Brain microvascular endothelial cell (primary cell): ENCODE measurements at regions not wholly inside any gene's neighbourhood (a gene's known extent, or its start where the extent isn't known, plus 50 kb on each side); places are given as distances from the start of the nearest gene placed in this dataset.
A peak's percentile ranks its signal among the peaks of the same experiment; 100 is the strongest.

Experiments
- DNase-seq: peaks from one replicate; pipeline ENCODE4 v3.0.0-alpha.2; 2020
- H3K27ac ChIP-seq: fragments of 250-450 bp; sonication (Bioruptor Pico); 2 replicates; pipeline ENCODE4 v1.5.1; 2020; ENCODE audit warnings: mild to moderate bottlenecking, moderate library complexity
- H3K27me3 ChIP-seq: fragments of 250-450 bp; sonication (Bioruptor Pico); replicated peaks from 2 replicates; pipeline ENCODE4 v1.5.1; 2020; ENCODE audit warnings: mild to moderate bottlenecking
- H3K36me3 ChIP-seq: fragments of 250-450 bp; sonication (Bioruptor Pico); replicated peaks from 2 replicates; pipeline ENCODE4 v1.5.1; 2020; ENCODE audit warnings: mild to moderate bottlenecking
- H3K4me3 ChIP-seq: 2 replicates; pipeline ENCODE4 v1.5.1; 2011; ENCODE audit warnings: low read depth, mild to moderate bottlenecking, control low read depth, low read length, moderate library complexity
- in situ Hi-C: cut with HindIII; loops from 2 replicates; pipeline ENCODE4 v1.10.0; 2017; ENCODE audit warnings: low sequenced_read_pairs, low pct_ligation_motif_present
- TF ChIP-seq, protein P1 (sequence below): IDR thresholded peaks from 2 replicates; pipeline ENCODE4 v1.5.1; 2011; ENCODE audit warnings: low read depth, mild to moderate bottlenecking, moderate library complexity, low read length, control low read depth, inconsistent platforms; ENCODE audit errors: missing control alignments

DNA sequence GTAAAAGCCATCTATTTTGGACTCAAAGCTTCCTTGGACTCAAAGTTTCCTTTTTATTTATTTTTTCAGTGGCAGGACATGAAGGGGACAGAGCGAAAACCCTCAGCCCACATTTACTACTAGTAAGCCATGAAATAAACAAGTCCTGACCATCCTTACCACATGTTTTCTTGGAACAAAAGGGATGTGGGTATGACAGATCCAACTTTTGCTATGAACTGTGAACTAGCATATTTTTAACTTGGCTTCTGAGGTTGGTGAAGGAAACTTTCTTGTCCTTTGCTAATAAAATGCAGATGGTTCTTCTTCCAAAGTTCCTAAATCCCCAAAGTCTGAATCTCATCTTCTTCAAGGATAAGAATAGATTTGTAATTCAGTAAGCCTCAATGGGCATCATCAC is 122.7 kb upstream of the TNC start:
- Histone ChIP-seq H3K36me3 (no peaks in the 10 kb centered on the region), H3K4me3 (no peak overlapping the region), H3K27ac (no peak overlapping the region), H3K27me3 (no peaks in the 10 kb centered on the region)
- TF ChIP-seq, protein P1, sequence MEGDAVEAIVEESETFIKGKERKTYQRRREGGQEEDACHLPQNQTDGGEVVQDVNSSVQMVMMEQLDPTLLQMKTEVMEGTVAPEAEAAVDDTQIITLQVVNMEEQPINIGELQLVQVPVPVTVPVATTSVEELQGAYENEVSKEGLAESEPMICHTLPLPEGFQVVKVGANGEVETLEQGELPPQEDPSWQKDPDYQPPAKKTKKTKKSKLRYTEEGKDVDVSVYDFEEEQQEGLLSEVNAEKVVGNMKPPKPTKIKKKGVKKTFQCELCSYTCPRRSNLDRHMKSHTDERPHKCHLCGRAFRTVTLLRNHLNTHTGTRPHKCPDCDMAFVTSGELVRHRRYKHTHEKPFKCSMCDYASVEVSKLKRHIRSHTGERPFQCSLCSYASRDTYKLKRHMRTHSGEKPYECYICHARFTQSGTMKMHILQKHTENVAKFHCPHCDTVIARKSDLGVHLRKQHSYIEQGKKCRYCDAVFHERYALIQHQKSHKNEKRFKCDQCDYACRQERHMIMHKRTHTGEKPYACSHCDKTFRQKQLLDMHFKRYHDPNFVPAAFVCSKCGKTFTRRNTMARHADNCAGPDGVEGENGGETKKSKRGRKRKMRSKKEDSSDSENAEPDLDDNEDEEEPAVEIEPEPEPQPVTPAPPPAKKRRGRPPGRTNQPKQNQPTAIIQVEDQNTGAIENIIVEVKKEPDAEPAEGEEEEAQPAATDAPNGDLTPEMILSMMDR = no peak
- DNase-seq = no peak
- in situ Hi-C loops = no loop called here

- no peaks in the 10 kb centered on the region for H3K36me3 ChIP-seq
- DNase-seq = no peak
- TF ChIP-seq, protein P1 = no peak
- in situ Hi-C loops = no loop called here
- H3K27ac ChIP-seq = no peak overlapping the region
- no peak overlapping the region for H3K4me3 ChIP-seq
- H3K27me3 ChIP-seq = no peaks in the 10 kb centered on the region
Measured at GRCh38 chr9:115241641-115242040, 123.7 kb upstream of the TNC start.

GRCh38 chr9:115249488-115249887 is 131.5 kb upstream of the TNC start:
- TF ChIP-seq, protein P1 = no peak
- in situ Hi-C loops = no loop called here
- no peak overlapping the region for H3K27ac ChIP-seq

DNA sequence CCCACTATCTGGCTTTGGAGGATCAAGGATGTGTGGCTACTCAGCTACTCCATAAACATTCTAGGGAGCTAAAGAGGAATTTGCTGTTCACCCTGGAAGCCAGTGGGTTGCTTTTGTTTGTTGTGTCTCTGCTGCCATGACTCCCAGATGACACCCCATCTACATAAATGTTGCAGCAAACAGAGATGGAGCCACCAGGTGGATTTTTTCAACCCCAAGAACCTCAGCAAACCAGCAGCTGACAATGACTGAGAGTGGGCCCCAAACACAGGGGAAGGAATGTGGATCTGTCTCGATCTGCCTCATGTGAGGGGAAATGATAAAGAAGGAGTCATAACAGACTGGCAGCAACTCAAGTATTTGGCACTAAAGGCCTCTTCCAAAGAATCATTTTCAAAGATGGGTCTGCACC is 132.7 kb upstream of the TNC start:
- no peak overlapping the region for H3K4me3 ChIP-seq
- in situ Hi-C loops = no loop called here
- no peaks in the 10 kb centered on the region for H3K27me3 ChIP-seq
- H3K27ac ChIP-seq = peak overlapping the region; percentile 73
- H3K36me3 ChIP-seq = no peaks in the 10 kb centered on the region
- TF ChIP-seq, protein P1 = peak; percentile 22
- DNase-seq = peak; percentile 95

More at GRCh38 chr9:115249488-115249887, 131.5 kb upstream of the TNC start:
- Histone ChIP-seq H3K27me3 (no peaks in the 10 kb centered on the region), H3K4me3 (no peak overlapping the region), H3K36me3 (no peaks in the 10 kb centered on the region)
- no peak for DNase-seq

DNA sequence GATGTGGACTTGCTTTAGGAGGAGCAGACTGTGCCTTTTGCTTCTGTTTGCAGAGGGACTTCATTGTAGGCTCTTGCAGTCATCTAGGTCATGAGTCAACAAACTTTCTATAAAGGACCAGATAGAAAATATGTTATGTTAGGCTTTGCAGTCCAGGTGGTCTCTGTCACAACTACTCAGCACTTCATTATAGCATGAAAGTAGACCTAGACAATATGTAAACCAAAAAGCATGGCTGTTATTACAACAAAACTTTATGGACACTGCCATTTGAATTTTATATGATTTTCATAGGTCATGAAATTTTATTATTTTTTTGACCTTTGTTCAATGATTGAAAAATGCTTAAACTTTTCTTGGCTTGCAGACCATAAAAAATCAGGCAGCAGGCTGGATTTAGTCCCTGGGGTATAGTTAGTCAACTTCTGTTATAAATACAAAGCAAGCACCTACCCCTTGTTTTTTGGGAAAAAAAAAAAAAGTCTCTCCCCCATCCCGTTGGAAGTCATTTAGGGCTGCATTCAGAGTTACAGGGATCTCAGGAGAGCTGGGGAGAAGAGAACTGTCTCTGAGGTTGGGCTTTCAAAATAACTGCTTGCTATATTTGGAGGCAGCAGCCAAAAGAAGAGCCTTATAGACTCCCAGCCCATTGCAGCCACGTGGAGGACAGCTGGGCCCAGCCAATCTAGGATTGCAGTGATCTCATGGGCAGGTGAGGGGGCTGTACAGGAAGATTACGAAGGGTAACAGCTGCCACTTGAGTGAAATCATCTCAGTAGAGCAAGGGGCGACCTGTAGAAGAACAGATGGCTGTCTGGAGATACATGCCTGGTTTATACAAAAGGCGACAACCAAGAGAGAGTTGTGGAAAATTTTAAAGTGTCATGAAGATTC is 136.6 kb upstream of the TNC start:
- H3K36me3 ChIP-seq = no peaks in the 10 kb centered on the region
- no peak overlapping the region for H3K27ac ChIP-seq
- TF ChIP-seq, protein P1 = no peak
- no peaks in the 10 kb centered on the region for H3K27me3 ChIP-seq
- in situ Hi-C loops = no loop called here
- H3K4me3 ChIP-seq = no peak overlapping the region
- DNase-seq = no peak
